ENCODE measurements at regions not wholly inside any gene's neighbourhood (a gene's known extent, or its start where the extent isn't known, plus 50 kb on each side); places are given as distances from the start of the nearest gene placed in this dataset.

- no peak for DNase-seq (ENCODE audit: low read depth)
Measured at GRCh38 chr7:136174477-136175125, 197.4 kb upstream of the MTPN start.

DNA sequence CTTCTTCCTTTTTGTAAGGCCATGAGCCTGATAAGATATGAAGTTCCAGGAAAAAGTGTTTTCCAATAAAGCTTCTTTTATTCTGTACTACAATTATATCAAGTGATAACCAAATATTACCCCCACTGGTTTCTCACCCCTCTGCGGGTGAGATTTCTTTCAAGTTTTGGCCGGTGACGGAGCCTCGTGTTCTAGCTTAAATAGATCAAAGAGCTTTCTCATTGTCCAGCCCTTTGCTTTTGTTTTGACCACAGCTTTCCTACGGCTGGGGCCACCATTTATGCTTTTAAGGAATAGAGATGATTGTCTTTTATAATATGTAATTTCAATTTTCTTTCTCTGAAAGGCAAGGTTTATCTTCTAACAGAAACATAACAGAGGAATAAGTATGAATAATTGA is 196.7 kb upstream of the MTPN start:
- DNase-seq (ENCODE audit: low read depth): no peak

DNA sequence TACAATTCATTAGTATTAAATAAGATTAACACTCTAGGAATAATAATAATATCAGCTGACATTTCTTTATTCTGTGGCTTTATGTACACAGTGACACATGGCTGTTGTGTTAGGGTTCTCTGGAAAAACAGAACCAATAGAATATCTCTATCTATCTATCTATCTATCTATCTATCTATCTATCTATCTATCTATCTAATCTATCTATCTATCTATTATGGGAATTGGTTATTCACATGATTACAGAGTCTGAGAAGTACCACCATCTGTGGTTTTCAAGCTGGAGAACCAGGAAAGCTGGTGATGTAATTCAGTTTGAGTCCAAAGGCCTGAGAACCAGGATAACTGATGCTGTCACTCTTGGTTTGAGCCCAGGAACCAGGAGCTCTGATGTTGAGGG is 194.1 kb upstream of the MTPN start:
- DNase-seq (ENCODE audit: low read depth): no peak

DNA sequence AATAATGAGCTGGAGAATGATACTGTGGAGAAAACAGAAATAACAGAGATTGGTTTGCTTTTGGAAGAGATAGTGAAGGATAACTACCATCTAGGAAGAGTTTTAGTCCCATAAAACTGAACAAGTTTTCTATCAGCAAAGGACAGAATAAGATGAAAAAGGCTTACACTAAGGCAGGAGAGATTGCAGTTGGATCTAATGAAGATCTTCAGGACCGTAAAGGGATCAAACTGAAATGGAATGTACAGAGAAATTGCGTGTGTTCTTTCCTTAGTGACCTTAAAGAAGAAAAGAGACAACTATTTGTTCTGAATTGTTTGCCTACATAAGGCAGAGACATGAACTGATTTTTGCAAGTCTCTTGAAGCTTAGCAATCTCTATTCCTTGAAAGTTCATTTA is 191.7 kb upstream of the MTPN start:
- no peak for DNase-seq (ENCODE audit: low read depth)

- DNase-seq (ENCODE audit: low read depth): no peak
Measured at GRCh38 chr7:136167991-136168390, 190.8 kb upstream of the MTPN start.

- DNase-seq (ENCODE audit: low read depth): no peak
Measured at GRCh38 chr7:136166521-136166920, 189.4 kb upstream of the MTPN start.

GRCh38 chr7:136163340-136163801 is 186.2 kb upstream of the MTPN start:
- no peak for DNase-seq (ENCODE audit: low read depth)

- no peak for DNase-seq (ENCODE audit: low read depth)
Measured at GRCh38 chr7:136150311-136150710, 173.2 kb upstream of the MTPN start.

GRCh38 chr7:136148920-136149319 is 171.8 kb upstream of the MTPN start:
- no peak for DNase-seq (ENCODE audit: low read depth)

DNA sequence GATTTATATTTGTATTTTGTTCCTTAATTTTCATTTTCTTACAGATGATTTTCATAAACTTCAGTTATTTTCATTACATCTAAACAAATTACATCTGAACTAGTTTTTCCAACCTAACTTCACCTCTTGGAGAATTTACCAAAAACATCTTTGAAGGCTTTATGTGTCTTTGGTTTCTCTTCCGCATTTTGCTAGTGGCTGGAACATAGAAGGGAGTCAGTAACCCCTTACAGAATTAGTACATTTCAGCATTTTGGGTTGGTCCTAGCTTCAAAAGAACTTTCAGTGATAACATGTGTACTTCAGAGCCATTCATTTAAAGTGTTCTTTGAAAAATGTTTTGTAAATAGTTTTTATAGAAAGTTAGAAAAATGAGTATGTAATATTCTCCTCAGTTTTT is 169.8 kb upstream of the MTPN start:
- no peak for DNase-seq (ENCODE audit: low read depth)

GRCh38 chr7:136144182-136144581 is 167.0 kb upstream of the MTPN start:
- no peak for DNase-seq (ENCODE audit: low read depth)

DNA sequence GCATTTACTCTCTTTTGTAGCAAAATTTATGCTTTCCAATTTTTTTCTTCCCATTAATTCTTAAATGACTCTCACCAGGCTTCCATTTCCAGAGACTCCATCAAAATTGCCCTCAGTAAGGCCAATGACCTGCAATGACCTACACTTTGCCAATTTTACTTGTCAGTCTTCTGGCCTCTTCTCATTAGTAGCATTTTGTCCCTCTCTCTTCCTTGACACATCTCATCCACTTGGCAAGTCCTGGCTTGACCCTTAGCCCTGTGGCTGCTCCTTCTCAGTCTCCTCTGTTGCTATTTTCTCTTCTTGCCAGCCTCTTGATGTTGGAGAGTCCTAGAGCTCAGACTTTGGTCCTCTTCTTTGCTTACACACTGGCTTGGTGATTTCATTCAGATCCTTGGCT is 166.1 kb upstream of the MTPN start:
- DNase-seq (ENCODE audit: low read depth): no peak

- no peak for DNase-seq (ENCODE audit: low read depth)
Measured at GRCh38 chr7:136142583-136142982, 165.4 kb upstream of the MTPN start.

GRCh38 chr7:136140469-136140868 is 163.3 kb upstream of the MTPN start:
- DNase-seq (ENCODE audit: low read depth): no peak

DNA sequence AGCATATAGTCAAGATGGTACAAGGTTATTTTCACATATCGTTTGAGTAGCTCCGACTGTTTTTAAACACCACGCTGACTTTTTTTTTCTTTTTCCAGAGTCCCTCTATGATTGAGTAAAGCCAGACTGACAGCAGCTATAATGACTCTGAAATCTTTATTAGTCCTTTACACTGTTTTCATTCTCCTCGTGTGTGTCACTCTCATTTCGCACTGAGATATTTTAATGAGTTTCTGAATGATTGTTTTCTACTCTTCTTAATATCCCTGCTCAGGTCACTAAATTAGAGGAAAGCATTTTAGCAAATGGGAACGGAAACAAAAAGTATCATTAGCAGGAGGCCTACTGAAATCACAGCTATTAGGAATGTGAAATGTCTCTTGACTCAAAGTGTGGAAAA is 162.3 kb upstream of the MTPN start:
- DNase-seq (ENCODE audit: low read depth): no peak

GRCh38 chr7:136138991-136139390 is 161.8 kb upstream of the MTPN start:
- DNase-seq (ENCODE audit: low read depth): no peak

- no peak for DNase-seq (ENCODE audit: low read depth)
Measured at GRCh38 chr7:136136906-136137454, 159.8 kb upstream of the MTPN start.

DNA sequence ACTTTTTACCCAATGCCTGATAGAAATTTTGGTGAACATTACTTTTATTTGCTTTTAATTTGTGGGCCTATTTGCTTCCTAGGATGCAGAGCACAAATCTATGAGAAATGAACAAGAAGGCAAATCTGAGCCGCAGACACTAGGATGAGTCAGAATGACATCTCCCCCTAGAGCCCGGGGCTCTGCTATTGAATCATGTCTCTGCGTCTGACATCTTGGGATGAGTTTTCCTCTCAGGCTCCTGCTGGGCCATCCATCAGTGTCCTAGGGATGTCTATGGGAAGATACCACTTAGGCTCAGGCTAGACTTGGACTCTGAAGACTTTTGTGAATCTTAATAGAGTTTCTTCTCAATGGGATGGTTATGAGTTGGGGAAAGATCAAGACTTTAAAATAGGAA is 157.3 kb upstream of the MTPN start:
- no peak for DNase-seq (ENCODE audit: low read depth)

- no peak for DNase-seq (ENCODE audit: low read depth)
Measured at GRCh38 chr7:136133551-136133950, 156.4 kb upstream of the MTPN start.

GRCh38 chr7:136131304-136131630 is 154.1 kb upstream of the MTPN start:
- no peak for DNase-seq (ENCODE audit: low read depth)

GRCh38 chr7:136130511-136131303 is 153.5 kb upstream of the MTPN start:
- no peak for DNase-seq (ENCODE audit: low read depth)

DNA sequence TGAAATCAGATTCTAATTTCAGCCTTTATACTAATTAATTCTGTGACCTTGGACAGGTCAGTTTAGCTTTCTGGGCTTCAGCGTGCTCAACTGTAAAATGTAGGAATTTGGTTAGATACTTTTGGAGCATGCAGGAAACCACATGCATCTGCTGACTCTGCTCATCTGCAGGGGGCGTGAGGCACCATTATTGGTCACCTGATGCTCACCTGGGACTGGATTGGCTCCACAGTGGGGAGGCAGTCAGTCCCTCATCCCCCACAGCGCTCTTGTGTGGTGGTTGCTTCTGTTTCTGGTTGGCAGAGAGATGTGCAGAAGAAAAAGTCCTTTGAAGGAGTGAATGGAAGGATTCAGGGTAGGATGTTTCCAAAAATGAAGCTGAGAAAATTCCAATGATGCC is 150.9 kb upstream of the MTPN start:
- DNase-seq (ENCODE audit: low read depth): no peak

DNA sequence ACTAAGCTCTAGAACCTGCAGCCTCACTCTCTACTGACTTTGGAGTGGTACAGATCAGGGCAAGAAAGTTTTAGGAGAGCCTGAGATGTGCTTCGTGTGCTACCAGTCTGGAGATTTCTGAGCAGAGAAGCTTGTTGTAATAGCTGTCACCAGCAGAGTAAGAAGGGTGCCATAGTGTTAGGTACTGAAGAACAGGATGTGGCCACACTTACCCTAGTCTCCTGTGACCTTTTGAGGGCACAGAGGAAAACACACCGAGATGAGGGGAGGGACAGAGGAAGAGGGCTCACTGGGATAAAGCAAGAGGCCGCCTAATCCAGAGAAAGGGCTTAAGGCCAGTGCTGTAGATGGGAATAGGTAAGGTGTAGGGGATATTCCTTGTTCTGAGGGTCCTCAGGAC is 146.2 kb upstream of the MTPN start:
- no peak for DNase-seq (ENCODE audit: low read depth)

DNA sequence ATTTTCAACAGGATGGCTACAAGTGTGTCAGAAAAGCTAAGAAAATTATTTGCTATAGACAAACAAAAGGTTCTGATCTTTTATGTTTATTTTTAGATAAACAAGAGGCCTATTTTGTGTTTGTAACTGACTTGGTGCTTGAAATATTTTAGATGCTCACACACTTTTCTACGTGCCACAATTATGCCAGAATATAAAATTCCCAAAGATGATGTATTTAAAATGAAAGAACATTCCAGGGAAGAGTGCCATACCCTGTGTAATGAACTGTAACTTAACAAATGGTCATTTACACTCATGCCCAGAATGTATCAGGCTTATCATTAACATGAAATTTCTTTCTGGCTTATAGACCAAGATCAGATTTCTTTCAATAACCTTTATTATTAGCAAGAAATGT is 144.9 kb upstream of the MTPN start:
- DNase-seq (ENCODE audit: low read depth): no peak
